ENCODE measurements at regions not wholly inside any gene's neighbourhood (a gene's known extent, or its start where the extent isn't known, plus 50 kb on each side); places are given as distances from the start of the nearest gene placed in this dataset.

DNA sequence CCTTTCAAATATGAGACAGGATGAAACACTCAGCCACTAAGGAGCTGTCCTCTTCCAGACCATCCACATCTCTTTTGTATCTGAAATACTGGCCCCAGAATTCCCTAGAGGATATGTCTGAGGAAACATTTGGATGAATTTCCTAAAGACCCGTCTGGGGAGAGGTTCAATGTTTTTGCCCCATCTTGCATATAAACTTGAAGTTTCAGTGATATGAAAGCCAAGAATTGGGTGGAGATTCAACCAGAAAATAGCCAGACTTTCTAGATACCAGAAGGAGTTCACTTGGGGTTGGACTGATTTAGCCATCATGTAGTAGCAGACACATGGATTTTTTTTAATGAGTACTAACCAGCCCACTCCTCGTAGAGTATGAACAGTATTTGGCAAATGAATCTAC, 182.0 kb downstream of the PLPP3 start:
- ATAC-seq: peak; percentile 67
- DNase-seq: no peak
- intact Hi-C loops (cut with micrococcal nuclease): no loop called here

- intact Hi-C loops (cut with micrococcal nuclease): no loop called here
- peak; percentile 79 for ATAC-seq
- no peak for DNase-seq
Observed at GRCh38 chr1:56396581-56396980, 182.8 kb downstream of the PLPP3 start.

DNA sequence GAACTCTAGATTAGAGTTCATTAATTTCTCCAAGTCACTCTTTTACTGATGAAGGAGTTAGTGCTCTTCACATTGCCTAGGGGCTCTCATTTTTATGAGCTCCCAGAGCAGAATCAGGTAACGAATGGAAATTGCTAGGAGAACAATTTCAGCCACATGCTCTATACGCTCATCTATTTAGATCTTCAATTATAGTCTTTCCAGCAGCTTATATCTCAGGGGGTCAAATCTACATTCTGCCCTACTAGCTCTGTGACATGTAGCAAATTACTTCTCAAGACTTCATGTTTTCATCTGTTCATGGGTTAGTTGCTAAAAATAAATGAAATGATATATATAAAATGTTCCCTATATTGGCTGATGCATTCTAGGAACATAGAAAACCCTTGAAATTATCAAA, 183.6 kb downstream of the PLPP3 start:
- ATAC-seq (no peak), DNase-seq (no peak)
- intact Hi-C loops (cut with micrococcal nuclease): no loop called here

DNA sequence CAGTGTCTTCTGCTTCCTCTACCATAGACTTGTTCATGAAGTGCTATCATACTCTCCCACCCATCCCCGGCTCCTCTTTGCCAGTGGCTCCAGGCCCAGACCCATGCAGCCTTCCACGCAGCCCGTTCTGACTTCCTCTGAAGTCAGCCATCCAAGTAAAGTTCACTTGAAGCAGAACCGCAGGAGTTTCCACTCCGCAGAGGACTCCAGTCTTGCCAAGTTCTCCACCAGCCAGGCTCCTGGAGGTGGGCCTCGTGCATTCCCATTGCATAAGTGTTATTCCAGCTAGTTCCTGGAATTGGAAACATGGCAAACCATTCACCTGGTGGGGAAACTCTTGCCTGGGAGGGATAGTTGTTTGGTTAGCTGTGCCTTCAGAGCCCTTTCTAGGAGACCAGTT, 185.1 kb downstream of the PLPP3 start:
- intact Hi-C loops (cut with micrococcal nuclease): no loop called here
- DNase-seq (no peak), ATAC-seq (no peak)

- intact Hi-C loops (cut with micrococcal nuclease): no loop called here
- ATAC-seq: no peak
- no peak for DNase-seq
Observed at GRCh38 chr1:56390934-56391731, 188.2 kb downstream of the PLPP3 start.

DNA sequence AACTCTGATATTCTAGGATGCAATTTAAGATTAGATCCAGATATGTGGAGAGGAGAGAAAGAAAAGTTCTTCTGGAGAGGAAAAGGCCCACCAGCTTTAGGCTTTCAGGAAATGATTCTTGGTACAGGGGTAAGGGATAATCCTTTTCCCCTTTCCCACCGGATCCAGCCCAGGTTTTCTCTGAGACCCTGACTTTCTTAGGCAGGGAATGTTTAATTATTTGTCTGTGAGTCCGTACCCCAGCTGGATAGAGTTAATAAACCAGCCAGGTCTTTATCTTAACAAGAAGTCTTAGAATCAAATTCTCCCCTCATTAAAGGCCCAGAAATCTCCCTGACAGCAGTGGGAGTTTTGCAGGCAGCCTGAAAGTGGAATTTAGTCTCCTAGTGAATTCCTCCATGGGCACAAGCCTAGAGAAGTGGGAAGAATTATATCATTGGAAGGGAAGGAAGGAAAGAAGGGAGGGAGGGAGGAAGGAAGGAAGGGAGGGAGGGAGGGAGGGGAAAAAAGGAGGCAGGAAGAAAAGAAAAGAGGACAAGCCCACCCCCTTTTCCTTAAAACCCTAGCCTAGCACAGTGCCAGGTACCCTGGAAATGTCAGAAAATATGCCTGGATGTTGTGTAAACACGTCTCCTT, 189.0 kb downstream of the PLPP3 start:
- intact Hi-C loops (cut with micrococcal nuclease): no loop called here
- DNase-seq (no peak), ATAC-seq (no peak)

GRCh38 chr1:56389813-56390212, 189.6 kb downstream of the PLPP3 start:
- intact Hi-C loops (cut with micrococcal nuclease): no loop called here
- ATAC-seq (no peak), DNase-seq (no peak)

DNA sequence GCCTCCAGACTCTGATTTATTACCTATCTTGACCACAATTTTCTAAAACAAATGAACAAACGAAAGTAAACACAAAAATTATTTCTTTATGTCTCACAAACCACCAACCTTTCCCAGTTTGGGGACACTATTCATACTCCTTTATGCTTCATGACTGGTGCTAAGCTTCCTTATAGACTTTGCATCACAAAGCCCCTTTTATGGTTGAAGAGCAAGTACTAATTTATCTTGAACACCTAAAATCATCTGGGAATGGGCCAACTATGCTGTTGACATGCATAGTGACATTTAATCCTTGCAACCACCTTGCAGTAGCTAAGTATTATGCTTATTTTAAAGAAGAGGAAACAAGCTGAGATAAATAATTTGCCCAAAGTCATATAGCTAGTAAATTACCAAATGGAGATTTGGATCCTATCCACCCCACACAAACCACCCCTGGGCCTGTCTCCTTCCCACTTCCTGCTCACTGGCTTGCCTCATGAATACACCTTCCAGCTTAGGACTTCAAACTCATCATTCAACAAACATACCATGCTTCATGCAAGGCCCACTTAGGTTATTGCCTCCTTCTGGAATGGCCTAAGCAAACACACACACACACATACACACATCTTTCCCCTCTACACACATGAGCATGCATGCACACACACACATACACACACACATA, 192.2 kb downstream of the PLPP3 start:
- intact Hi-C loops (cut with micrococcal nuclease): no loop called here
- ATAC-seq: no peak
- no peak for DNase-seq

GRCh38 chr1:56385314-56385713, 194.0 kb downstream of the PLPP3 start:
- DNase-seq (no peak), ATAC-seq (peak; percentile 19)
- intact Hi-C loops (cut with micrococcal nuclease): no loop called here

DNA sequence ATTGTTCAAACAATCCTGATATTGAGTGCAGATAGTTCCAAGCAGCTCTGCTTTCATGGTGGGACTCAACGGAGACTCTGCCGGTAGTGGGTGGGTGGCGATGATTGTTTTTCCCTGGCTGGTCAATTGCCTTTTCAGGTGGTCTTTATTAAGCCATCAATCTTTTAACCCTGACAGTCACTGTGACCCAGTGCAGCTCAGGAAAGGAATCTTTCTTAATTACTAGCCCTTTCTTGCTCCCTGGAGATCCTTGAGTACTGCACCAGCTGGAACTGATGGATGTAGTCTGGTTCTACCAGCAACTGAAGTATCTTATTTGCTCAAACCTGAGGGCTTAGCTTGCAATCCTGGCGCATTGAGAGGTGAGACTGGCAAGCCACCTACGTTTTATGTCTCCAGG, 196.4 kb downstream of the PLPP3 start:
- ATAC-seq (no peak), DNase-seq (no peak)
- intact Hi-C loops (cut with micrococcal nuclease): no loop called here

GRCh38 chr1:56380531-56380930, 198.8 kb downstream of the PLPP3 start:
- DNase-seq: no peak
- ATAC-seq: no peak
- intact Hi-C loops (cut with micrococcal nuclease): no loop called here

DNA sequence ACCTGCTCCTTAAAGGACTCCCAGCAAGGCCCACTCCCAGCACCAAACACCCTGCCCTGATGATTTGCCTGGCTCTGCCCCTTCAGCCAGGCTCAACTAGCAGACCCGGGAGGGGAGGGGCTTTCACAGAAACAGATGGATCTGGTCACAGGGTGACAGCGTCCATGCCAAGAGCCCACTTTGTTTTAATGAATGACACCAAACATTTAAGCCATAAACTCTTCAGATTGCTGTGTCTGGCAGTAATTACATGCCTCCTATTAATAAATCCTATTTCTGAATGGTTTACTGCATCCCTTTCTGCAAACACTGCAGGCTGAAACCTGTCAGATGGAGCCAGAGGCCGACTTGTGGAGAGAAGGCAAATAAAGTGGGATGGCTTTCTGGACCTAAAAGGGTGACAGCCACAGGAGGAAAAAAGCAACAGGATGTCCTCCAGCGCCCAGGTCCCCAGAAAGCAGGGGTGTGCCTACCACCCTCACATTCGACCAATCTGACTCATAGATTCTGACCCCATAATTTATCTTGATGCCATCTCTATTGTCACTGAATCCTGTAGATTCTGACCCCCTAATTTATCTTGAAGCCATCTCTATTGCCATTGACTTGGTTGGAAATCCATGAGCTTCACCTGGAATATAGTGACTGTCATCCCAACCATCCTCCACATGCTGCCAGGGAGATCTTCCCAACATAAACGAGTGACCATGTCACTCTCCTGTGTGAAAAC, 200.9 kb downstream of the PLPP3 start:
- DNase-seq (no peak), ATAC-seq (no peak)
- intact Hi-C loops (cut with micrococcal nuclease): no loop called here

DNA sequence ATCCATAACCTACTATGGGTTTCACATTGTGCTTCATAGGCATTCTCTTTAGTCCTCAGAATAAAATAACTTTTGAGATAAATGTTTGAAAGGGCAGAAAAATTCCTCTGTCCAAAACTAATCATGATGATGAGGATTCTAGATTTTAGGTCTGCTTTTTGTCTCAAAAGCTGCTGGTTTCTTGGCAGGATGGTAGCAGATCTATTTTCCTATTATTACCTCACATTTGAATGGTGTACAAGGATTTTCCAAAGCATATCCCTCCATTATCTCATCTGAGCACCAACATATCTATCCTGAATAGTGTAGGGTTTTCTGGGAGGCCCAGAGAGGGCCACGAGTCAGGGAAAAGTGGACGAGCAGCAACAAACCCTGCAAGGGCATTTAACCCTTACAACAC, 201.9 kb downstream of the PLPP3 start:
- intact Hi-C loops (cut with micrococcal nuclease): no loop called here

DNA sequence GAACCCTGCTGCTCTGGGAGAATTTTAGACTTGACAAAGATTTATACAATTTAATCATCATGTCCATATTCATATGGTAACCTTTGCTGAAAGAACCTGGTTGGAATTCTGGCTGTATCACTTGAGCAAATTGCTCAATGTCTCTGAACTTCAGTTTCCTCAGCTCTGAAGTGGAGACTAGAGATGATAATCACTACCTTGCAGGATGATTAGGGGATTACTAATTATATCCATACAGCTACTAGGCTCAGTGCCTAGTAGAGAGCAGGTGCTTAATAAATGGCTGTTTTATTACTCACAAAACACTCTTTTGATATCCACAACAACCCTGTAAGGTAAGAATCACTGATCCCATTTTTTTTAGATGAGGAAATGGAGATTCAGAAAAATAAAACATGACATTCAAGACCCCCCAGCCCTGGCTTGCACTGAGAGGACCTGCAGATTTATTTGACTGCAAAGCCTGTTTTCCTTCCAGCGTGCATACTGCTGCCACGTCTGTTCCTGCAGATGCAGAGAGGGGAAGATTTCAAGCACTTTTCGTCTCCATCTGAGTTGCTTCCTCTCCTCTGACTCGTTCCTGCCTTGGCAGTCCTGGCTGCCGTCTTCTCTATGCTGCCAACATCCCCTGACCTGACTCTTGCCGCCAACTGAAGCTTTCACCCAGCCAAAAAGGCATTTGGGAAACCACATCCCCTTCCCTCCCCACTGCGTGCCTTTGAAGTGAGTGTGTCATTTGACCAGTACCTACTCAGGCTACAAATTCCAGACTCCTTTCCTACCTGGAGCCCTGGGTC, 203.0 kb downstream of the PLPP3 start:
- DNase-seq: peak; percentile 51
- peak; percentile 56 for ATAC-seq
- intact Hi-C loops (cut with micrococcal nuclease): no loop called here

More for the DNA sequence above, 201.9 kb downstream of the PLPP3 start:
- ATAC-seq (no peak), DNase-seq (no peak)

- intact Hi-C loops (cut with micrococcal nuclease): no loop called here
- DNase-seq (no peak), ATAC-seq (peak; percentile 50)
Observed at GRCh38 chr1:56375326-56375804, 204.0 kb downstream of the PLPP3 start.

GRCh38 chr1:56374026-56374974, 205.1 kb downstream of the PLPP3 start:
- DNase-seq (peak; percentile 55), ATAC-seq (peak; percentile 82)
- intact Hi-C loops (cut with micrococcal nuclease): no loop called here

DNA sequence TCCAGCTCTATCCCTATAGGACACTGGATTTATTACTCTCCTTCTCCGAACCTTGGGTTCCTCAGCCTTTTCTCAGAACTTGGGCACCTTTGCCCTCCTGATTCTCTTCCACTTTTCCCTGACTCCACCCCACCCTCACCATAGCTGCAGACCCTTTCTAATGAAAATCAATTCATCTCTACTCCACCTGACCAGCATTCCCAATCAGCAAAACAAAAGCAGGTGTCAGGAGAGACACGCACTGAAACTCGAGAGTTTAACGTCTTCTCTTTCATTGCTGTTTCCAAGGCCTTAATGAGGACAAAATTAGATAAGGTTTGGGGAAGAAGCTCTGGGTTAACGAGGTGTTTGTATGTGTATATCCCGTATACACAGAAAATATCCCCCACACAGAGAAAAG, 208.8 kb downstream of the PLPP3 start:
- ATAC-seq (no peak), DNase-seq (no peak)
- intact Hi-C loops (cut with micrococcal nuclease): no loop called here

Data from left ventricle myocardium superior (tissue), 1 donor.